ENCODE measurements at regions not wholly inside any gene's neighbourhood (a gene's known extent, or its start where the extent isn't known, plus 50 kb on each side); places are given as distances from the start of the nearest gene placed in this dataset.
A peak's percentile ranks its signal among the peaks of the same experiment; 100 is the strongest.
"Not testable (repeated sequence)": the region's sequence is repeated elsewhere in the genome, so short reads cannot be mapped to it uniquely, and the experiment has no call there.

- DNase-seq (ENCODE audit: low read depth): peak; percentile 50
Measured at GRCh38 chr4:43089730-43090129, 197.2 kb downstream of the GRXCR1 start.

- DNase-seq (ENCODE audit: low read depth): peak; percentile 0
Measured at GRCh38 chr4:43103048-43103447, 210.5 kb downstream of the GRXCR1 start.

GRCh38 chr4:43112139-43112538 lies 219.6 kb downstream of the GRXCR1 start:
- DNase-seq (ENCODE audit: low read depth): no peak

- DNase-seq (ENCODE audit: low read depth): no peak
Measured at GRCh38 chr4:43113196-43113595, 220.7 kb downstream of the GRXCR1 start.

GRCh38 chr4:43126595-43126994 lies 234.1 kb downstream of the GRXCR1 start:
- DNase-seq (ENCODE audit: low read depth): no peak

GRCh38 chr4:43130228-43131021 lies 237.9 kb downstream of the GRXCR1 start:
- DNase-seq (ENCODE audit: low read depth): no peak

GRCh38 chr4:43132010-43132582 lies 239.6 kb downstream of the GRXCR1 start:
- DNase-seq (ENCODE audit: low read depth): peak; percentile 40

- peak; percentile 3 for DNase-seq (ENCODE audit: low read depth)
Measured at GRCh38 chr4:43133566-43133965, 241.1 kb downstream of the GRXCR1 start.

GRCh38 chr4:43136752-43137151 lies 244.2 kb downstream of the GRXCR1 start:
- DNase-seq (ENCODE audit: low read depth): no peak

GRCh38 chr4:43146198-43146597 lies 253.7 kb downstream of the GRXCR1 start:
- DNase-seq (ENCODE audit: low read depth): no peak

GRCh38 chr4:43148481-43148880 lies 256.0 kb downstream of the GRXCR1 start:
- DNase-seq (ENCODE audit: low read depth): no peak

- no peak for DNase-seq (ENCODE audit: low read depth)
Measured at GRCh38 chr4:43163101-43163792, 270.7 kb downstream of the GRXCR1 start.

GRCh38 chr4:43189741-43190140 lies 297.2 kb downstream of the GRXCR1 start:
- no peak for DNase-seq (ENCODE audit: low read depth)

- DNase-seq (ENCODE audit: low read depth): not testable (repeated sequence)
Measured at GRCh38 chr4:43212576-43212975, 320.1 kb downstream of the GRXCR1 start.

- no peak for DNase-seq (ENCODE audit: low read depth)
Measured at GRCh38 chr4:43223820-43224219, 331.3 kb downstream of the GRXCR1 start.

GRCh38 chr4:43224559-43224958 lies 332.0 kb downstream of the GRXCR1 start:
- DNase-seq (ENCODE audit: low read depth): no peak

- DNase-seq (ENCODE audit: low read depth): no peak
Measured at GRCh38 chr4:43233321-43233720, 340.8 kb downstream of the GRXCR1 start.

- DNase-seq (ENCODE audit: low read depth): peak; percentile 30
Measured at GRCh38 chr4:43234626-43235415, 342.3 kb downstream of the GRXCR1 start.

- DNase-seq (ENCODE audit: low read depth): no peak
Measured at GRCh38 chr4:43238008-43238407, 345.5 kb downstream of the GRXCR1 start.

- no peak for DNase-seq (ENCODE audit: low read depth)
Measured at GRCh38 chr4:43238585-43238984, 346.1 kb downstream of the GRXCR1 start.

- no peak for DNase-seq (ENCODE audit: low read depth)
Measured at GRCh38 chr4:43241104-43241503, 348.6 kb downstream of the GRXCR1 start.

GRCh38 chr4:43242606-43243005 lies 350.1 kb downstream of the GRXCR1 start:
- DNase-seq (ENCODE audit: low read depth): peak; percentile 37
